ENCODE measurements at regions not wholly inside any gene's neighbourhood (a gene's known extent, or its start where the extent isn't known, plus 50 kb on each side); places are given as distances from the start of the nearest gene placed in this dataset.

DNA sequence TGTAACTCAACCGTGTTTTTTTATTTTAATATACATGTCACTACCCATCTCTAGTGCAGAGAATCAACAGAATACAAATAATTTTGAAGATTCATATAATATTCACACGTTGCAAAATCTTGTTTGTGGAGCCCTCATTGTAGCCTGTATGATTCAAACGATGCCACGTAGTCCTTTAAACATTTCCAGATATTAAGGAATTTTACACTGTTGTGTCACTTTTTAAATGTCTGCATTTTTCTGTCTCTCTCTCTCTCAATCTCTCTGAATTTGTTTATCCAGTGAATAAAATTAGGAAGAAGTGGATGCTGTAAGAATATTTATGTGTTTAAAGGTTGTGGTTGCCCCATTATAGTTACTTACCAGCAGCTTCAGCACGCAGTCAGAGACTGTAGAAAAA lies 262.0 kb downstream of the PAX1 start:
- Histone ChIP-seq H3K4me1 (no peaks in the 10 kb centered on the region), H3K9me3 (peaks cover 4% of the 10 kb centered on the region), H3K27me3 (no peaks in the 10 kb centered on the region), H3K27ac (no peak overlapping the region), H3K36me3 (no peaks in the 10 kb centered on the region), H3K4me3 (replicated peaks in 1 of 3) (no peak overlapping the region)
- no peak for DNase-seq
- TF ChIP-seq CTCF (IDR thresholded peaks at IDR 0.05) (no peak), POLR2A (IDR thresholded peaks at IDR 0.05) (no peak)
- WGBS, 2 donors: 78 to 79% methylated on average over 5 of the region's 5 CpGs
- intact Hi-C loops (cut with DNase I): no loop called here

DNA sequence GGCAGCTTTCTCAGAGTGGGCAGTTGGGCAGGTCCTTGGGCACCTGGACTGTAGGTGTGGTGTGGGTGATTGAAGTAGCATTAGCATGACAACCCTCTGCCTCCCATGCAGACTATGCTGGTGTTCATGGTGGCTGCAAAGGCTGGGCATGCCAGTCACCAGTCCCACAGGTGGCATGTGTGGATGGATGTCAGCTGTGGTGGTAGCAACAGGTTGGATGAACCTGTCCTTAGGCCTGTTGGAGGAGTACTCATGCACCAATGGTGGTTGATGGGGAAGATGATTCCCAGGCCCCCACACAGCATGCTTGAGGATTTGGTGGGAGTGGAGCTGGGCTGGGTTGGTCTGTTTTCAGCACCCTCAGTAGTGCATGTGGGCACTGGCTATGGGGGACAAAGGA lies 251.1 kb downstream of the PAX1 start:
- Histone ChIP-seq H3K36me3 (no peaks in the 10 kb centered on the region), H3K27me3 (no peaks in the 10 kb centered on the region), H3K4me1 (no peaks in the 10 kb centered on the region), H3K4me3 (replicated peaks in 1 of 3) (no peak overlapping the region), H3K27ac (no peak overlapping the region), H3K9me3 (no peaks in the 10 kb centered on the region)
- DNase-seq: no peak
- TF ChIP-seq CTCF (IDR thresholded peaks at IDR 0.05) (no peak), POLR2A (IDR thresholded peaks at IDR 0.05) (no peak)
- intact Hi-C loops (cut with DNase I): no loop called here

GRCh38 chr20:21947406-21947805 lies 241.9 kb downstream of the PAX1 start:
- WGBS, 2 donors: 62 to 67% methylated on average over 2 of the region's 2 CpGs
- intact Hi-C loops (cut with DNase I): no loop called here
- Histone ChIP-seq H3K9me3 (no peaks in the 10 kb centered on the region), H3K36me3 (no peaks in the 10 kb centered on the region), H3K27ac (no peak overlapping the region), H3K27me3 (no peaks in the 10 kb centered on the region), H3K4me1 (no peaks in the 10 kb centered on the region), H3K4me3 (replicated peaks in 1 of 3) (no peak overlapping the region)
- DNase-seq: no peak
- TF ChIP-seq POLR2A (IDR thresholded peaks at IDR 0.05) (no peak), CTCF (IDR thresholded peaks at IDR 0.05) (no peak)

GRCh38 chr20:21944227-21944626 lies 238.8 kb downstream of the PAX1 start:
- 84 to 92% methylated on average over 5 of the region's 5 CpGs for WGBS, 2 donors
- Histone ChIP-seq H3K27ac (no peak overlapping the region), H3K4me3 (replicated peaks in 1 of 3) (no peak overlapping the region), H3K36me3 (no peaks in the 10 kb centered on the region), H3K27me3 (no peaks in the 10 kb centered on the region), H3K9me3 (no peaks in the 10 kb centered on the region), H3K4me1 (no peaks in the 10 kb centered on the region)
- DNase-seq: no peak
- intact Hi-C loops (cut with DNase I): no loop called here
- TF ChIP-seq CTCF (IDR thresholded peaks at IDR 0.05): no peak
- TF ChIP-seq POLR2A (IDR thresholded peaks at IDR 0.05): no peak

GRCh38 chr20:21941941-21942805 lies 236.7 kb downstream of the PAX1 start:
- 75 to 82% methylated on average over 8 of the region's 8 CpGs for WGBS, 2 donors
- intact Hi-C loops (cut with DNase I): no loop called here
- DNase-seq: no peak

More at GRCh38 chr20:21941941-21942805, 236.7 kb downstream of the PAX1 start:
- Histone ChIP-seq H3K4me3 (replicated peaks in 1 of 3) (no peak overlapping the region), H3K27ac (no peak overlapping the region), H3K4me1 (no peaks in the 10 kb centered on the region), H3K9me3 (no peaks in the 10 kb centered on the region), H3K36me3 (no peaks in the 10 kb centered on the region), H3K27me3 (no peaks in the 10 kb centered on the region)
- TF ChIP-seq CTCF (IDR thresholded peaks at IDR 0.05) (no peak), POLR2A (IDR thresholded peaks at IDR 0.05) (no peak)

All from thyroid gland (tissue), 4 donors.